Lower leg skin (tissue), 4 donors: ENCODE measurements at regions not wholly inside any gene's neighbourhood (a gene's known extent, or its start where the extent isn't known, plus 50 kb on each side); places are given as distances from the start of the nearest gene placed in this dataset.
"Not testable (repeated sequence)": the region's sequence is repeated elsewhere in the genome, so short reads cannot be mapped to it uniquely, and the experiment has no call there.

Experiments used
- DNase-seq, 2 donors: peaks; one replicate each; pipeline ENCODE4 v3.0.0-alpha.2; 2019; ENCODE audit warnings: low spot score in 2 of 2
- H3K4me3 ChIP-seq: fragments of 200-600 bp; sonication (generic); 2 replicates; pipeline ENCODE4 v1.5.1; 2017; ENCODE audit warnings: mild to moderate bottlenecking, low read depth; ENCODE audit not compliant: poor library complexity, severe bottlenecking
- POLR2A ChIP-seq, 2 donors: fragments of 450-650 bp; IDR thresholded peaks; one replicate each; pipeline ENCODE4 v1.6.1; 2016 to 2017; ENCODE audit warnings: antibody characterized with exemption in 2 of 2, mild to moderate bottlenecking in 1 of 2, moderate library complexity in 1 of 2
- WGBS, 2 donors: methylation state at CpG; one replicate each; pipeline ENCODE4 v1.1.5; 2018; 5-methylcytosine and 5-hydroxymethylcytosine counted together
- intact Hi-C: fragments of 100-400 bp; cut with DNase I; formaldehyde crosslinking; loops from one replicate; pipeline ENCODE4 v1.15.0; 2023; ENCODE audit warnings: low total_unique reads
- TF ChIP-seq, protein P1 (sequence below), 3 donors: fragments of 450-650 bp; IDR thresholded peaks; one replicate each; pipeline ENCODE4 v1.5.1; 2016; ENCODE audit warnings: antibody characterized with exemption in 3 of 3, mild to moderate bottlenecking in 3 of 3, moderate library complexity in 2 of 3

DNA sequence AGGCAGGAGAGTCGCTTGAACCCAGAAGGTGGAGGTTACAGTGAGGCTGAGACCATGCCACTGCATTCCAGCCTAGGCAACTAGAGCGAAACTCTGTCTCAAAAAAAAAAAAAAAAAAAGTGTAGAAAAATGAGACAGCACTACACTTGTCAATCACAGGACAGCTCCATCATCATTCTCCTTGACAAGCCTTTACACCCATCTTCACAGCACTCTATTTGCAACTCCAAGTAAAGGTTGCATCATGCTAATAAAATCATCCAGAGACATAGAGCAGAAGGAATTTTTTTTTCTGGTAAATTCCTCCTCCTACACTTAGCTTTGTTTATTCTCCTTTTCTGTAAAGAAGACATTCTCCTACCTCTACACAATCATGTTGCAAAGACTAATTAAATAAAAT lies 791.0 kb upstream of the HS3ST5 start:
- no peak overlapping the region for H3K4me3 ChIP-seq
- DNase-seq, result no peak
- TF ChIP-seq, protein P1, sequence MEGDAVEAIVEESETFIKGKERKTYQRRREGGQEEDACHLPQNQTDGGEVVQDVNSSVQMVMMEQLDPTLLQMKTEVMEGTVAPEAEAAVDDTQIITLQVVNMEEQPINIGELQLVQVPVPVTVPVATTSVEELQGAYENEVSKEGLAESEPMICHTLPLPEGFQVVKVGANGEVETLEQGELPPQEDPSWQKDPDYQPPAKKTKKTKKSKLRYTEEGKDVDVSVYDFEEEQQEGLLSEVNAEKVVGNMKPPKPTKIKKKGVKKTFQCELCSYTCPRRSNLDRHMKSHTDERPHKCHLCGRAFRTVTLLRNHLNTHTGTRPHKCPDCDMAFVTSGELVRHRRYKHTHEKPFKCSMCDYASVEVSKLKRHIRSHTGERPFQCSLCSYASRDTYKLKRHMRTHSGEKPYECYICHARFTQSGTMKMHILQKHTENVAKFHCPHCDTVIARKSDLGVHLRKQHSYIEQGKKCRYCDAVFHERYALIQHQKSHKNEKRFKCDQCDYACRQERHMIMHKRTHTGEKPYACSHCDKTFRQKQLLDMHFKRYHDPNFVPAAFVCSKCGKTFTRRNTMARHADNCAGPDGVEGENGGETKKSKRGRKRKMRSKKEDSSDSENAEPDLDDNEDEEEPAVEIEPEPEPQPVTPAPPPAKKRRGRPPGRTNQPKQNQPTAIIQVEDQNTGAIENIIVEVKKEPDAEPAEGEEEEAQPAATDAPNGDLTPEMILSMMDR (IDR thresholded peaks at IDR 0.05), result no peak
- no peak for TF ChIP-seq POLR2A (IDR thresholded peaks at IDR 0.05)
- 88 to 96% methylated on average over 2 of the region's 2 CpGs for WGBS, 2 donors
- intact Hi-C loops, result no loop called here

DNA sequence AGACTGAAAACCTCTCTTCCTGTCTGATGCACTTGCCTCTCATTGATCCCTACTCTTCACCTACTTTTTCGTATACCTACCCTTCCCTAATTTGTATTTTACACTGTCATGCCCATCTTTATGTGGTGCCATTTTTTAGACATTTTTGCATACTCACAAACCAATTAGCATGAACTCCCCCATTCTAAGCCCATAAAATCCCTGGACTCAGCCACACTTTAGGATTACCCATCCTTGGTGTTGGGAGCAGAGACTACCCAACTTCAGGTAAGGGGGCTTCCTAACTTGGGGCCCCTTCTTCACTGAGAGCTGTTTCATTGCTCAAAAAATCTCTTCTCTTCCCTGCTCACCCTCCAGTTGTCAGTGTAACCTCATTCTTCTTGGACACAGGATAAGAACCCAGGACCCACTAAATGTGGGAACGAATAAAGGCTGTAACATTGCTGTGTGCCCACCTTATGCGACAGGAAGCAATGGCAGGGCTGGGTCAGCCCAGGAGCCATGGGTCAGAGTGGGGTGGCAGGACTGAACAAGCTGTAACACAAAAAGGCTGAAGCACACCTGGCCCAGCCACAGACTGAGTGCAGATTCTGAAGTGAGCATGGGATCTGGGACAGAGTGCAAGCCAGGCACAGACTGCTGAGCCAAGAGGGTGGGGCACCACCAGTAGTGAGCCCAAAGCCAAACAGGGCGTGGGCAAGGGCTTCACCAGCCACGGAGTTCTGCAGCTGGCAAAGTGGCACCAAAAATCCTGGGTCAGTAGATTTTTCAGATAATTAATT lies 789.1 kb upstream of the HS3ST5 start:
- TF ChIP-seq POLR2A (IDR thresholded peaks at IDR 0.05), result no peak
- TF ChIP-seq, protein P1 (IDR thresholded peaks at IDR 0.05), result no peak
- H3K4me3 ChIP-seq, result no peak overlapping the region
- DNase-seq, result no peak
- intact Hi-C loops, result no loop called here
- WGBS, 2 donors, result 65 to 70% methylated on average over 5 of the region's 5 CpGs

DNA sequence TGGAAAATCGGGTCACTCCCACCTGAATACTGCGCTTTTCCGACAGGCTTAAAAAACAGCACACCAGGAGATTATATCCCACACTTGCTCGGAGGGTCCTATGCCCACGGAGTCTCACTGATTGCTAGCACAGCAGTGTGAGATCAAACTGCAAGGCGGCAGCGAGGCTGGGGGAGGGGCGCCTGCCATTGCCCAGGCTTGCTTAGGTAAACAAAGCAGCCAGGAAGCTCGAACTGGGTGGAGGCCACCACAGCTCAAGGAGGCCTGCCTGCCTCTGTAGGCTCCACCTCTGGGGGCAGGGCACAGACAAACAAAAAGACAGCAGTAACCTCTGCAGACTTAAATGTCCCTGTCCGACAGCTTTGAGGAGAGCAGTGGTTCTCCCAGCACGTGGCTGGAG lies 778.7 kb upstream of the HS3ST5 start:
- DNase-seq, intact Hi-C loops, H3K4me3 ChIP-seq: not testable (repeated sequence)
- 86 to 89% methylated on average over 11 of the region's 11 CpGs for WGBS, 2 donors

DNA sequence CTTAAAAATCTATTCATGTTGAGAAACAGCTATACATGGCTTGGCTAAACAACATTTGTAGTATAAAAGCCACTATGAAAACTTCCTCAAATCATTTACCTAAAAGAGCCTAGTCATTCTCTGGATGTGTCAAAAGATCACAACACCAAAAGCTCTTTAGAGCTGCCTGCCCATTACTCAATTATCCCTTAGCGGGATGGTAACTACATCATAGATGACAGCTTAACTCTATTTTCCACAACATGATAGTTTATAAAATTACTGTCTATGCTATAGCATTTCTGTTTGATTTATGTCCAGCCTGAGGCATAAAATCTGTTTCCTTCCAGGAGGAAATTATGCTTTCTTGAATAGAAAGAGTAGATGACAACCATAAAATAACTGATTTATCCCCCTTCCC lies 777.6 kb upstream of the HS3ST5 start:
- intact Hi-C loops, result no loop called here
- H3K4me3 ChIP-seq, result no peak overlapping the region
- DNase-seq, result no peak
- 19 to 31% methylated on average over 1 of the region's 1 CpG for WGBS, 2 donors
- TF ChIP-seq, protein P1 (IDR thresholded peaks at IDR 0.05), result no peak
- TF ChIP-seq POLR2A (IDR thresholded peaks at IDR 0.05), result no peak

DNA sequence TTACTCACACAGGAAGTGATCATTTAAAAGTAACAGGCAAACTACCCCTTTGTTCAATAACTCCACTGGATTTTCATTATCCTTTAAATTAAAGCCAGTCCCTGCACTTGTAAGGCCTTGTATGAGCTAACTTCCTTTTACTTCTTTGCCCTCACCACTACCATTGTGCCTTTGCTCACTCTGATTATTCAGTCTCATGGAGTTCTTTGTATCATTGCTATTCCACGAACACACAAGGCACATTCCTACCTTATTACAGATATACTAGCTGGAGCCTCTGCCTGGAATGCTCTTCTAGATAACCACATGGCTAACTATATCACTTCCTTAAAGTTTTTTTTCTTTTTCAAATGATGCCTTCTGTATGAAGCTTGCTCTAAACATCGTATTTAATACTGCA lies 748.6 kb upstream of the HS3ST5 start:
- H3K4me3 ChIP-seq, result no peak overlapping the region
- 66 to 69% methylated on average over 2 of the region's 2 CpGs for WGBS, 2 donors
- intact Hi-C loops, result no loop called here
- DNase-seq, result no peak
- TF ChIP-seq, protein P1 (IDR thresholded peaks at IDR 0.05), result no peak
- TF ChIP-seq POLR2A (IDR thresholded peaks at IDR 0.05), result no peak

DNA sequence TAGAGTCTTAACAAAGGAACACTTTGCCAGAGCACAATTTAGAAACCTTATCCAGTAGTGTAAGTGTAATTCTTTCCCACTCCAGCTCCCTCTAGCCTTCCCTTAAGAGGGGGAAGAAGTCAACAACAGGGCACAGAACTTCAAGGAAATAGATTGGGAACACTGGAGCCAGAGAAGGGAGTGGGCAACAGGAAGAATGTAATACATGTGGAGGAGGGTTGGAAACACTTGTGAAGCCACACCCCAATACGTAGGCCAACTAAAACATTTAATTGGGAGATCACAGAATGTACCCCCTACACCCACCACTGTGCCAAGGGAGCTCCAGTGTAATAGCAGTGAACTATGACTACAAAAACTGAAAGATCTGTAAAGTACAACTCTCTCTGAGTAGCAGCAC lies 735.7 kb upstream of the HS3ST5 start:
- intact Hi-C loops, result no loop called here
- H3K4me3 ChIP-seq, result no peak overlapping the region
- TF ChIP-seq, protein P1 (IDR thresholded peaks at IDR 0.05), result no peak
- no peak for TF ChIP-seq POLR2A (IDR thresholded peaks at IDR 0.05)
- WGBS, 2 donors, result 25 to 32% methylated on average over 1 of the region's 1 CpG
- no peak for DNase-seq
